ENCODE measurements at regions not wholly inside any gene's neighbourhood (a gene's known extent, or its start where the extent isn't known, plus 50 kb on each side); places are given as distances from the start of the nearest gene placed in this dataset.
"Not testable (repeated sequence)": the region's sequence is repeated elsewhere in the genome, so short reads cannot be mapped to it uniquely, and the experiment has no call there.

DNA sequence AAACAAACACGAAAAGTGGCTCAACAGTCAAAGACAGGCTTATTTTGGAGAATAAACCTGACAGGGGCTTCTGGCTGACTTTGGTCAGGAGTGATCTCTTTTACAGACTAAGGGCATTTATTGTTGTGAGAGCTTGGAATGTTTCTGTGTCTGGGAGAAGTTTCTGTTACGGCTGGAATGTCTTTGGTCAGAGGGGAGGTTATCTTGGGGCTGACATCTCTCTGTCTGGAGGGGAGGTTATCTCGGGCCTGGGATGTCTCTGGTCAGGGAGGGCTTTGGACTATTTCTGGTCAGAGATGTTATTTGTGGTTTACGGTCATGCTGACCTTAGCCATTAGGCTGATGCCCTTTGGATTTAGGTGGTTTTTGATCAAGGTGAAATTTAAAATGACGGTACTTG is 345.5 kb upstream of the FSIP2 start:
- Histone ChIP-seq H3K27me3 (replicated peaks) (no peaks in the 10 kb centered on the region; the same call in 1 of the 2 replicates), H3K4me1 (replicated peaks) (no peaks in the 10 kb centered on the region), H3K27ac (no peak overlapping the region), H3K9me3 (replicated peaks) (no peaks in the 10 kb centered on the region), H3K36me3 (no peaks in the 10 kb centered on the region), H3K4me3 (no peak overlapping the region)
- no peak for DNase-seq (ENCODE audit: low read depth in 1 of 2, low spot score in 2 of 2)

DNA sequence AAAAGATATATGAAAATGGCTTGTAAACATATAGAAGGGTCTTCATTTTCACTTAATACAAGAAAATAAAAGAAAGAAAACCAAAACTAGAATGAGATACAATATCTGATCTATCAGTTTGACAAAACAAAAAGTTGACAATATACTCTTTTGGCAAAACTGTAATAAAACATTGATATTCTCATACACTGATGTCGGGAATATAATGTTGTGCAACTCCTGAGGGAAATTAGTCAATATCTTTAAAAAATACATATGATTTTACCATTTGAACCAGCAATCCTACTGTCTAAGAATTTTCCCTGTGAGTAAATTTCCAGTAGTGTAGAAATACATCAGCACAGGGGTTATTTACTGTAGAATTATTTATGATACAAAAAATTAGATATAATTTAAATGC is 336.1 kb upstream of the FSIP2 start:
- Histone ChIP-seq H3K36me3 (no peaks in the 10 kb centered on the region), H3K4me3 (no peak overlapping the region), H3K27me3 (replicated peaks) (no peaks in the 10 kb centered on the region), H3K27ac (no peak overlapping the region), H3K9me3 (replicated peaks) (no peaks in the 10 kb centered on the region), H3K4me1 (replicated peaks) (no peaks in the 10 kb centered on the region)
- DNase-seq (ENCODE audit: low read depth in 1 of 2, low spot score in 2 of 2): no peak

DNA sequence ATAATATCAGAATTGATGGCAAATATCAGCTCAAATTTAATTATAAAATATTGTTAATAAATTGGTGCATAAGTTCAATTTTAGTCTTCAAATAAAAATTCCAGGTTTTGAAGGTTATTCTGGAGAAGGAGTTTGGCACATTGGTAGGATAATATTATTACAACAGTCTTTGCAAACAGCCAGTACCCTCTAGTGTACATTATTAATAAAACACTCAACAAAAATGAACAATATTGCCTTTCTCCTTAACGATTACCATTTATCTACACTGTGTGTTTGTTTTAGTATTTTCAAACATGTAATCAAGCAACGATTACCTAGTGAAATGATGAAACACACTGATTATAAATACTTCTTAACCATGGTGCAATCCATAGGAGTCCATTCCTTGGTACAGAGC is 334.0 kb upstream of the FSIP2 start:
- no peak overlapping the region for H3K4me3 ChIP-seq
- no peaks in the 10 kb centered on the region for H3K9me3 ChIP-seq (replicated peaks)
- no peak for DNase-seq (ENCODE audit: low read depth in 1 of 2, low spot score in 2 of 2)
- H3K36me3 ChIP-seq: no peaks in the 10 kb centered on the region
- H3K27ac ChIP-seq: no peak overlapping the region
- H3K27me3 ChIP-seq (replicated peaks): no peaks in the 10 kb centered on the region
- no peaks in the 10 kb centered on the region for H3K4me1 ChIP-seq (replicated peaks)

DNA sequence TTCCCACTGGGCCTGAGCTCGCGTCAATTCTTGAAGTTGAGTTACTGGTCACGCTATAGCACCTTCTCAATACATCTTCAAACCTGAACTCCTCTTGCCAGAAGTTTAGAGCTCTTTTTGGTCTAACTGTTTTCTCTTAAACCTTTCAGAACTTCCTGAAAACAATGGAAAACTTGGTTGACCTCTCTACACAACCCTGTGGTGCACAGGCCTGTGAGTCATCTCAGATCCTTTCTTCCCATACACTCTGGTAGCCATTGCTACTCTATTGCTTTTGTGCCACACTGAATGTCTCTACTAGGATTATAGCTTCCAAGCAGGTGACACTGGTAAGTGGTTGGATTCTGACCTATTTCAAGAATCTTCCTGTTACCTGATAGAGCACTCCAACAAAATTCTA is 321.5 kb upstream of the FSIP2 start:
- Histone ChIP-seq H3K4me3 (no peak overlapping the region), H3K27ac (no peak overlapping the region), H3K4me1 (replicated peaks) (no peaks in the 10 kb centered on the region), H3K36me3 (no peaks in the 10 kb centered on the region), H3K9me3 (replicated peaks) (no peaks in the 10 kb centered on the region), H3K27me3 (replicated peaks) (no peaks in the 10 kb centered on the region)
- no peak for DNase-seq (ENCODE audit: low read depth in 1 of 2, low spot score in 2 of 2)

DNA sequence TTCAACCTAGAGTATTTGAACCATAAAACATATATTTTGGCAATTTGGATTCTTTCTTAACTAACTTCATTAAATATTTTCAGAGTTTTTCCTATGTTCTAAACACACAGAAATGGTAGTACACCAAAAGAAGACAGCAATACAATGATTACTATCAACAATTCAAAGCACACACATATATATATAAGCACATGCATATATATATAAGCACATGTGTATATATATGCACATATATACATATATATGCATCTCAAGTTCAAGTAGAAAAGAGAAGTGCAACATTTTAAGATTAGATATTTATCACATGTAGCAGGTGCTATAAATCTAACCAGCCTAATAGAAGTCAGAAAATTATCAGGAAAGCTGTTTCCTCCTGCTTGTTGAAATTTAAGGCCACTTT is 320.9 kb upstream of the FSIP2 start:
- no peaks in the 10 kb centered on the region for H3K36me3 ChIP-seq
- no peaks in the 10 kb centered on the region for H3K4me1 ChIP-seq (replicated peaks)
- H3K4me3 ChIP-seq: no peak overlapping the region
- H3K27me3 ChIP-seq (replicated peaks): no peaks in the 10 kb centered on the region
- DNase-seq (ENCODE audit: low read depth in 1 of 2, low spot score in 2 of 2): no peak
- H3K9me3 ChIP-seq (replicated peaks): no peaks in the 10 kb centered on the region
- H3K27ac ChIP-seq: no peak overlapping the region

DNA sequence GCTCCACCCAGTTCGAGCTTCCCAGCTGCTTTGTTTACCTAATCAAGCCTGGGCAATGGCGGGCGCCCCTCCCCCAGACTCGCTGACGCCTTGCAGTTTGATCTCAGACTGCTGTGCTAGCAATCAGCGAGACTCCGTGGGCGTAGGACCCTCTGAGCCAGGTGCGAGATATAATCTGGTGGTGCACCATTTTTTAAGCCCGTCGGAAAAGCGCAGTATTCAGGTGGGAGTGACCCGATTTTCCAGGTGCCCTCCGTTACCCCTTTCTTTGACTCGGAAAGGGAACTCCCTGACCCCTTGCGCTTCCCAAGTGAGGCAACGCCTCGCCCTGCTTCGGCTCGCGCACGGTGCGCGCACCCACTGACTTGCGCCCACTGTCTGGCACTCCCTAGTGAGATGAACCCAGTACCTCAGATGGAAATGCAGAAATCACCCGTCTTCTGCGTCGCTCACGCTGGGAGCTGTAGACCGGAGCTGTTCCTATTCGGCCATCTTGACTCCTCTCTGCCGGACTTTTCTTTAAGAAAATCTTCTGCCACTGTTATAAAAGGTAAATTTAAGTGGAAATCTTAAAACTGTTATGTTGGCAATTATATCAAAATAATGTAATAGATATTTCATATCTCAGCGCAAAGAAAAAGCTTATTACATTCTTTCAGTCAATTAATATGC is 313.5 kb upstream of the FSIP2 start:
- not testable (repeated sequence) for H3K27me3 ChIP-seq (replicated peaks); H3K27ac ChIP-seq; H3K4me3 ChIP-seq; DNase-seq (ENCODE audit: low read depth in 1 of 2, low spot score in 2 of 2); H3K9me3 ChIP-seq (replicated peaks); H3K4me1 ChIP-seq (replicated peaks); H3K36me3 ChIP-seq

DNA sequence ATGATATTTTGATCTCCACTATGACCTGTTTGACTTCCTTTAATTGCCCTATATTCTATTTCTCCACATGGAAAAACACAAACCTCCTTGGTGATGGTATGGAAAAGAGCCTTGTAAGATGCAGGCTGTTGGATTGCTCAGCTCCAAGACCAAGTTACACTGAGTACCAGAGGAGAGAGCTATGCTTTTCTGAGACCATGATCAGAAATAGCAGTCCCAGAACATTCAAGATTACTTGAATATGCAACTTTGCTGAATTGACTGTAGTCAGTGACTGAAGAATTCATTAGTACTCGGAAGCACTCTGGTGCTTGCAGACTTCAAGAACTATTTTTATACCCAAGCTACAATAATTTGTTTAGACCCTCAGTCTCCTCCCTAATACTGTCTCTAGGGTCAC is 310.6 kb upstream of the FSIP2 start:
- no peak overlapping the region for H3K27ac ChIP-seq
- no peak overlapping the region for H3K4me3 ChIP-seq
- DNase-seq (ENCODE audit: low read depth in 1 of 2, low spot score in 2 of 2): no peak
- H3K27me3 ChIP-seq (replicated peaks): no peaks in the 10 kb centered on the region
- H3K4me1 ChIP-seq (replicated peaks): no peaks in the 10 kb centered on the region
- no peaks in the 10 kb centered on the region for H3K36me3 ChIP-seq
- 0 out of 2 replicates have a peak, but pooled peaks cover 3% of the 10 kb centered on the region for H3K9me3 ChIP-seq (replicated peaks)

DNA sequence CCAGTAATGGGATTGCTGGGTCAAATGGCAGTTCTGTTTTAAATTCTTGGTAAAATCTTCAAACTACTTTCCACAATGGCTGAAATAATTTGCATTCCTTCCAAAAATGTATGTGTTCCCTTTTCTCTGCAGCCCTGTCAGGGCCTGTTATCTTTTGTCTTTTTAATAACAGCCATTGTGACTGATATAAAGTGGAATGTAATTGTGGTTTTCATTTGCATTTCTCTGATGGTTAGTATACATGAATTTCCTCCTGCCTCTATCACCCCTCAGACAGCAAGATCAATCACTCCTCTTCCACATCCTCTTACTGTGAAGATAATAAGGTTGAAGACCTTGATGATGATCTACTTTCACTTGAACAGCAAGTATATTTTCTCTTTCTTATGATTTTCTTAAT is 304.8 kb upstream of the FSIP2 start:
- DNase-seq (ENCODE audit: low read depth in 1 of 2, low spot score in 2 of 2): peak in 1 of 2 experiments; percentile 3
- Histone ChIP-seq H3K4me1 (replicated peaks) (no peaks in the 10 kb centered on the region; the same call in 1 of the 2 replicates), H3K36me3 (no peaks in the 10 kb centered on the region), H3K27ac (no peak overlapping the region), H3K4me3 (no peak overlapping the region), H3K9me3 (replicated peaks) (no peaks in the 10 kb centered on the region), H3K27me3 (replicated peaks) (no peaks in the 10 kb centered on the region)

DNA sequence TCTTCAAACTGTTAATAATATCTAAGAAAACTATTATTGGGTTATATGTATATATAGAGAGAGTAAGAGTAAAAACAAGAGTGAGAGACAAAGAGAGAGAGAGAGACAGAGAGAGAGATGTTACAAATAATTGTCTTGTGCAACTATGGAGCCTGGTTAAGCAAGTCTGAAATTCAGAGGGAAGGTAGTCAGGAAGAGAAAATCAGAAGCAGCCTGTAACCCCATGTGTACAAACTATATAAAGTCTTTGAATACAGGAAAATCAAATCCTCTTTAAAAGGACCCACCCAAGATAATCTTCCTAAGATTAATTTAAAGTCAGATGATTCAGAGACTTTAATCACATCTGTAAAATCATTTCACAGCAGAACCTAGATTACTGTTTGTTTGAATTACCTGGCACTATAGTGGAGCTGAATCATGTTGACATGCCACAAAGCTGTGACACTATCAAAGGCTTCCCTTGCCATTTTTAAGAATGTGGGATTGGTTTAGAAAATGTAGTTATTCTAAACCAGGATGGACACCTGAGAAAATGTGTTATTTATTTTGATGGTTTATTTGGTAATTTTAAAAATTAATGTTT is 301.7 kb upstream of the FSIP2 start:
- H3K9me3 ChIP-seq (replicated peaks): no peaks in the 10 kb centered on the region
- no peak for DNase-seq (ENCODE audit: low read depth in 1 of 2, low spot score in 2 of 2)
- no peaks in the 10 kb centered on the region; the same call in 1 of the 2 replicates for H3K4me1 ChIP-seq (replicated peaks)
- no peaks in the 10 kb centered on the region for H3K27me3 ChIP-seq (replicated peaks)
- H3K27ac ChIP-seq: no peak overlapping the region
- H3K4me3 ChIP-seq: no peak overlapping the region
- H3K36me3 ChIP-seq: no peaks in the 10 kb centered on the region

DNA sequence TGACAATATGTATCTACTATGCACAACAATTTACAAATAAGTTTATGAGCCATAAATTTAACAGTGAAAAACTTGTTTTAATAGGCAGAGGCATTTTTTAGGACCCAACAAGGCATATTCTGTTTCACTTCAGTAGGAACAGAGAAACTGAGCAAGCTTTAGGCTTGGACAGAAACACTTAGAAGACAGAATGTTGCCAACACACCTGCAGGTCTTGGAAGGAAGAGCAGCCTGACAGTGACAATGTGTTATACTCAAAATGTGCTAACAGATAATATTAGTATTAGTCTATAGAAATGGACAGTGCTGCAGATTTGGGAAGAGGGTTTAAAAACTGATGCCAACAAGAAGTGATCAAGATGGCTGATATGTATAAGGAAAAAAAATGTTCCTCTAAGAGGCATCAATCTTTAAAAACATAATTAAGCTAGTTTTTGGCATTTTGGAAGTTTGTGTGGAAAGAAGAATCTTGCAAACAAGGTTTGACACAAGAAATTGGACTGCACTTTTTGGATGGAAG is 297.1 kb upstream of the FSIP2 start:
- Histone ChIP-seq H3K4me1 (replicated peaks) (no peaks in the 10 kb centered on the region), H3K27ac (no peak overlapping the region), H3K36me3 (no peaks in the 10 kb centered on the region), H3K27me3 (replicated peaks) (no peaks in the 10 kb centered on the region), H3K4me3 (no peak overlapping the region), H3K9me3 (replicated peaks) (no peaks in the 10 kb centered on the region)
- DNase-seq (ENCODE audit: low read depth in 1 of 2, low spot score in 2 of 2): no peak

DNA sequence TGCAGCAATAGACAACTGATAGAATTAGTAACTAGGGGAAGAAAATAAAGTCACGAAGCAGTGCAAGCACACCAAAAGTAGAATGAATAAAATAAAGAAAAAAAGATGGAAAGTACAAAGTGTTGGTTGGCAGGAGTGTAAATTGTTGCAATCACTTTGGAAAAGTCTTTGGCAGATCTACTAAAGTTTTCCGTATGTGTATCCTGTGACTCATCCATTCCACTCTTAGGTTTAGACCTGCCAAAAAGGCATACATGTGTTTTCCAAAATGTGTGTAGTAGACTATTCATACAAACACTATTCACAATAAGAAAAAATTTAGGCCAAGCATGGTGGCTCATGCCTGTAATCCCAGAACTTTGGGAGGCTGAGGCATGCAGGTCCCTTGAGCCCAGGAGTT is 282.1 kb upstream of the FSIP2 start:
- Histone ChIP-seq H3K27ac (no peak overlapping the region), H3K4me3 (no peak overlapping the region), H3K4me1 (replicated peaks) (no peaks in the 10 kb centered on the region), H3K36me3 (no peaks in the 10 kb centered on the region), H3K9me3 (replicated peaks) (no peaks in the 10 kb centered on the region), H3K27me3 (replicated peaks) (no peaks in the 10 kb centered on the region)
- DNase-seq (ENCODE audit: low read depth in 1 of 2, low spot score in 2 of 2): no peak

DNA sequence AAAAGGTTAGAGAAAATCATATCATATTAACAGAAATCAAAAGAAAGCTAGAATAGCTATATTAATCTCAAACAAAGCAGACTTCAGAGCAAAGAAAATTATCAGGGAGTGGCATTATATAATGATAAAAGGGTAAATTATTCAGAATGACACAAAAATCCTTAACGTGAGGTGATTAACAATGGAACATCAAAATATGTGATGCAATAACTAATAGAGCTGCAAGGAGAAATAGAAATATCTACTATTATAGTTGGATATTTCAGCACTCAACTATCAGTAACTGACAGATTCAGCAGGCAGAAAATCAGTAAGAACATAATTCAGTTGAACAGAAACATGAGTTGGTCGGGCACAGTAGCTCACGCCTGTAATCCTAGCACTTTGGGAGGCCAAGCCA is 275.1 kb upstream of the FSIP2 start:
- Histone ChIP-seq H3K4me3 (no peak overlapping the region), H3K4me1 (replicated peaks) (no peaks in the 10 kb centered on the region), H3K36me3 (no peaks in the 10 kb centered on the region), H3K9me3 (replicated peaks) (no peaks in the 10 kb centered on the region), H3K27ac (no peak overlapping the region), H3K27me3 (replicated peaks) (no peaks in the 10 kb centered on the region)
- no peak for DNase-seq (ENCODE audit: low read depth in 1 of 2, low spot score in 2 of 2)

DNA sequence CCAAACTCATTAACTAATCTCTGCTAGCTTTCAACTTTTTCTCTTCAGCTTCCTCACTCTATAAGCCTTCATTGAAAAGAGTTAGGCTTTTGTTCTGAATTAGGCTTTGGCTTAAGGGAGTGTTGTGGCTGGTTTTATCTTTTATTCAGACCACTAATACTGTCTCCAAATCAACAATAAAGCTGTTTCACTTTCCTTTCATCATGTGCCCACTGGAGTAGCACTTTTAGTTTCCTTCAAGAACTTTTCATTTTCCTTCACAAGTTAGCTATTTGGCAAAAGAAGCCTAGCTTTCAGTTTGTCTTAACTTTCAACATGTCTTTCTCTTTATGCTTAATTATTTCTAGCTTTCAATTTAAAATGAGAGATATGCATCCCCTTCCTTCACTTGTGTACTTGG is 271.7 kb upstream of the FSIP2 start:
- no peak for DNase-seq (ENCODE audit: low read depth in 1 of 2, low spot score in 2 of 2)
- no peaks in the 10 kb centered on the region for H3K27me3 ChIP-seq (replicated peaks)
- H3K9me3 ChIP-seq (replicated peaks): no peaks in the 10 kb centered on the region
- no peak overlapping the region for H3K4me3 ChIP-seq
- no peaks in the 10 kb centered on the region for H3K4me1 ChIP-seq (replicated peaks)
- H3K27ac ChIP-seq: no peak overlapping the region
- H3K36me3 ChIP-seq: no peaks in the 10 kb centered on the region

DNA sequence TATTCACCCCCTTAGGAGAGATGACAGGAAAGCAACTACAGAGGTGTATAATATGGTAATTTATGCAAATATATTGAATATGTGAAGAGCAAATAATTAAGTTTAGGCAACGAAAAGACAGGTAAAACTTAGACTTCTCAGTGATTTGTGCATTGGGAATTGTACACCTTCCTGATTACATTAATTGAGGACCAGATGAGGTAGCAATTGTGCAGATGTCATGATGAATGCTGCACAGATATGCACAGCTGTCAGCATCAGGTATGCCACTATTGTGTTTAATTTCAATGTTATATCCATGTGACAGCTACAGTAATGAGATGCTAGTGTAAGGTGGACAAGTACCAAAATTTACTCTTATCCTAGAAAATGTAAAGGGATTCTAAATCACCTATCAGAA is 267.2 kb upstream of the FSIP2 start:
- Histone ChIP-seq H3K9me3 (replicated peaks) (no peaks in the 10 kb centered on the region), H3K27ac (no peak overlapping the region), H3K27me3 (replicated peaks) (no peaks in the 10 kb centered on the region), H3K4me3 (no peak overlapping the region), H3K36me3 (no peaks in the 10 kb centered on the region), H3K4me1 (replicated peaks) (no peaks in the 10 kb centered on the region)
- no peak for DNase-seq (ENCODE audit: low read depth in 1 of 2, low spot score in 2 of 2)

DNA sequence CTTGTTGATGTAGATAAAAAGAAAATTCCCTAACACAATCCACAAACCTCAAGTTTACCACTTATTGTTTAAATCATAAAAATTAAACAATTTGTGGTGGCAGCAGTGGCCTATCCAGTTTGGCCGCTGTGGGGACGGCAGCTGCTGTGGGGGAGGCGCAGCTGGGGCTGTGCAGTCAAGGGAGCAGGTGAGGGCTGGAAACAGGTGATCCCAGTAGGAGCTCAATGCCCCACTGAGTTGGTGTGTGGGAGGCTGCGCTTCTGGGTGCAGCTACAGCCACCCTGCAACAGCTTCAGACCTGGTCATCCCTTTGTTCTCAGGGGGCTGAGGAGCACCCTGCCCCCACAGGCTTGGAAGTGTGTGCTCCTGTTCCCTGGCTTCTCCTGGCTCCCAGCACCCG is 266.0 kb upstream of the FSIP2 start:
- Histone ChIP-seq H3K4me3 (no peak overlapping the region), H3K27ac (no peak overlapping the region), H3K36me3 (no peaks in the 10 kb centered on the region), H3K9me3 (replicated peaks) (no peaks in the 10 kb centered on the region), H3K27me3 (replicated peaks) (no peaks in the 10 kb centered on the region), H3K4me1 (replicated peaks) (no peaks in the 10 kb centered on the region)
- no peak for DNase-seq (ENCODE audit: low read depth in 1 of 2, low spot score in 2 of 2)

Data from SJSA1 (cell line).